A673 (cell line): ENCODE measurements at regions not wholly inside any gene's neighbourhood (a gene's known extent, or its start where the extent isn't known, plus 50 kb on each side); places are given as distances from the start of the nearest gene placed in this dataset.
"Not testable (repeated sequence)": the region's sequence is repeated elsewhere in the genome, so short reads cannot be mapped to it uniquely, and the experiment has no call there.

Experiments
- BruUV-seq: library from RNA; stranded (reverse); fragments of 400-500 nt; replicated peaks from 2 replicates; lab custom pipeline; 2021; lab: Mats Ljungman, UMichigan
- CTCF ChIA-PET: fragments of 300-600 bp; sonication (Branson Sonifier 250); formaldehyde crosslinking; loops from one replicate; lab custom pipeline; 2022; ENCODE audit warnings: antibody characterized with exemption; lab: Charles Lee
- POLR2A ChIA-PET: fragments of 300-600 bp; sonication (Branson Sonifier 250); formaldehyde crosslinking; loops from one replicate; lab custom pipeline; 2022; ENCODE audit warnings: antibody characterized with exemption; ENCODE audit not compliant: low non-redundant PET; lab: Charles Lee
- DNase-seq: peaks from one replicate; pipeline ENCODE4 v3.0.0-alpha.2; 2015; ENCODE audit warnings: low spot score
- H3K27ac ChIP-seq: fragments of 200-600 bp; sonication (generic); 2 replicates; pipeline ENCODE4 v1.5.1; 2016; ENCODE audit warnings: mixed run types, low read depth, mild to moderate bottlenecking, mixed read lengths, antibody characterized with exemption, low read length; ENCODE audit not compliant: poor library complexity, severe bottlenecking
- H3K27me3 ChIP-seq: fragments of 200-600 bp; sonication (generic); replicated peaks from 2 replicates; pipeline ENCODE4 v1.6.1; 2017; ENCODE audit warnings: mixed run types, low read depth, mild to moderate bottlenecking, mixed read lengths, antibody characterized with exemption, low read length; ENCODE audit not compliant: insufficient read depth, poor library complexity
- H3K36me3 ChIP-seq: fragments of 200-600 bp; sonication (generic); 2 replicates; pipeline ENCODE4 v1.6.1; 2016; ENCODE audit warnings: mixed run types, mild to moderate bottlenecking, mixed read lengths, antibody characterized with exemption, low read length; ENCODE audit not compliant: insufficient read depth, poor library complexity, severe bottlenecking
- H3K4me1 ChIP-seq: fragments of 200-600 bp; sonication (generic); 2 replicates; pipeline ENCODE4 v1.6.1; 2017; ENCODE audit warnings: mixed run types, mild to moderate bottlenecking, mixed read lengths, antibody characterized with exemption, low read length; ENCODE audit not compliant: insufficient read depth, poor library complexity, severe bottlenecking
- H3K4me3 ChIP-seq: fragments of 200-600 bp; sonication (generic); 2 replicates; pipeline ENCODE4 v1.5.1; 2016; ENCODE audit warnings: low read depth, mixed run types, mild to moderate bottlenecking, mixed read lengths, low read length; ENCODE audit not compliant: poor library complexity, severe bottlenecking
- H3K9me3 ChIP-seq: fragments of 200-600 bp; sonication (generic); 2 replicates; pipeline ENCODE4 v1.6.1; 2016; ENCODE audit warnings: mixed run types, low read depth, mild to moderate bottlenecking, mixed read lengths, antibody characterized with exemption, low read length; ENCODE audit not compliant: poor library complexity, severe bottlenecking
- intact Hi-C: fragments of 100-400 bp; cut with micrococcal nuclease; formaldehyde crosslinking; loops from one replicate; pipeline ENCODE4 v1.10.0; 2022; ENCODE audit not compliant: unreplicated experiment

- H3K4me1 ChIP-seq, CTCF ChIA-PET, BruUV-seq, H3K9me3 ChIP-seq, POLR2A ChIA-PET, H3K36me3 ChIP-seq, H3K27me3 ChIP-seq, DNase-seq, H3K27ac ChIP-seq, H3K4me3 ChIP-seq, intact Hi-C loops: not testable (repeated sequence)
Measured at GRCh38 chr13:18698332-18698731, 483.3 kb downstream of the TUBA3C start.

- DNase-seq, POLR2A ChIA-PET, BruUV-seq, H3K27ac ChIP-seq, H3K27me3 ChIP-seq, H3K4me1 ChIP-seq, H3K4me3 ChIP-seq, H3K36me3 ChIP-seq, intact Hi-C loops, CTCF ChIA-PET, H3K9me3 ChIP-seq: not testable (repeated sequence)
Measured at GRCh38 chr13:18697851-18698250, 483.8 kb downstream of the TUBA3C start.

- DNase-seq, H3K27ac ChIP-seq, H3K36me3 ChIP-seq, H3K4me1 ChIP-seq, CTCF ChIA-PET, H3K27me3 ChIP-seq, intact Hi-C loops, H3K9me3 ChIP-seq, H3K4me3 ChIP-seq, POLR2A ChIA-PET, BruUV-seq: not testable (repeated sequence)
Measured at GRCh38 chr13:18697221-18697620, 484.4 kb downstream of the TUBA3C start.

GRCh38 chr13:18677403-18677802, 504.2 kb downstream of the TUBA3C start:
- DNase-seq, CTCF ChIA-PET, H3K9me3 ChIP-seq, H3K27me3 ChIP-seq, BruUV-seq, intact Hi-C loops, H3K27ac ChIP-seq, POLR2A ChIA-PET, H3K4me1 ChIP-seq, H3K36me3 ChIP-seq, H3K4me3 ChIP-seq: not testable (repeated sequence)

- H3K27ac ChIP-seq, intact Hi-C loops, H3K9me3 ChIP-seq, H3K27me3 ChIP-seq, BruUV-seq, DNase-seq, H3K4me3 ChIP-seq, H3K4me1 ChIP-seq, POLR2A ChIA-PET, H3K36me3 ChIP-seq, CTCF ChIA-PET: not testable (repeated sequence)
Measured at GRCh38 chr13:18675268-18675667, 506.4 kb downstream of the TUBA3C start.

- intact Hi-C loops, H3K27ac ChIP-seq, H3K36me3 ChIP-seq, BruUV-seq, POLR2A ChIA-PET, CTCF ChIA-PET, H3K27me3 ChIP-seq, DNase-seq, H3K4me1 ChIP-seq, H3K4me3 ChIP-seq, H3K9me3 ChIP-seq: not testable (repeated sequence)
Measured at GRCh38 chr13:18673794-18674193, 507.8 kb downstream of the TUBA3C start.

- H3K27ac ChIP-seq, intact Hi-C loops, H3K9me3 ChIP-seq, DNase-seq, H3K4me1 ChIP-seq, CTCF ChIA-PET, H3K36me3 ChIP-seq, POLR2A ChIA-PET, H3K4me3 ChIP-seq, BruUV-seq, H3K27me3 ChIP-seq: not testable (repeated sequence)
Measured at GRCh38 chr13:18666585-18666984, 515.0 kb downstream of the TUBA3C start.

GRCh38 chr13:18665716-18666115, 515.9 kb downstream of the TUBA3C start:
- CTCF ChIA-PET, BruUV-seq, intact Hi-C loops, H3K36me3 ChIP-seq, H3K27me3 ChIP-seq, H3K4me3 ChIP-seq, DNase-seq, H3K9me3 ChIP-seq, H3K27ac ChIP-seq, H3K4me1 ChIP-seq, POLR2A ChIA-PET: not testable (repeated sequence)
